HEK293 (cell line): ENCODE measurements at regions not wholly inside any gene's neighbourhood (a gene's known extent, or its start where the extent isn't known, plus 50 kb on each side); places are given as distances from the start of the nearest gene placed in this dataset.

ENCODE experiments used
- CTCF ChIA-PET: fragments of 350-600 bp; formaldehyde crosslinking; extraction: SDS; loops from one replicate; lab custom pipeline; 2021; ENCODE audit warnings: antibody characterized with exemption; lab: Yijun Ruan, JAX
- POLR2A ChIA-PET: fragments of 300-600 bp; formaldehyde crosslinking; extraction: SDS; loops from one replicate; lab custom pipeline; 2020; ENCODE audit warnings: antibody characterized with exemption, inconsistent platforms; lab: Yijun Ruan, JAX
- H3K27ac ChIP-seq: fragments of 200-500 bp; sonication (Bioruptor generic); 2 replicates; pipeline ENCODE4 v1.5.1; 2014; ENCODE audit warnings: low read depth, low read length, control low read depth, inconsistent platforms; ENCODE audit errors: extremely low read depth
- H3K36me3 ChIP-seq, 2 experiments: fragments of 200-500 bp in 1 of 2; sonication (Bioruptor generic) in 1 of 2; 1 replicate in 1 of 2; 2 replicates in 1 of 2; pipeline ENCODE4 v1.5.1; 2014 to 2017; ENCODE audit warnings: inconsistent platforms in 2 of 2, low read length in 2 of 2; ENCODE audit not compliant: control insufficient read depth in 2 of 2, insufficient read depth in 1 of 2
- H3K4me1 ChIP-seq: fragments of 200-500 bp; sonication (Bioruptor generic); 2 replicates; pipeline ENCODE4 v1.5.1; 2014; ENCODE audit warnings: mild to moderate bottlenecking, low read length, inconsistent platforms; ENCODE audit not compliant: control insufficient read depth, insufficient read depth
- H3K4me3 ChIP-seq: 2 replicates; pipeline ENCODE4 v1.5.1; 2011; ENCODE audit warnings: low read depth, mild to moderate bottlenecking, control low read depth, low read length, moderate library complexity
- H3K9me3 ChIP-seq: fragments of 200-500 bp; sonication (Bioruptor generic); 2 replicates; pipeline ENCODE4 v1.5.1; 2014; ENCODE audit warnings: low read depth, low read length, inconsistent platforms; ENCODE audit not compliant: control insufficient read depth, insufficient read depth
- GLI4 ChIP-seq: fragments of 450-650 bp; formaldehyde crosslinking; IDR thresholded peaks from 2 replicates; pipeline ENCODE4 v1.5.1; 2016; ENCODE audit warnings: missing biosample characterization, missing genetic modification characterization
- KLF7 ChIP-seq: fragments of 450-650 bp; formaldehyde crosslinking; IDR thresholded peaks from 2 replicates; pipeline ENCODE4 v1.5.1; 2016; ENCODE audit warnings: missing biosample characterization, missing genetic modification characterization, borderline replicate concordance
- SCRT2 ChIP-seq: fragments of 450-650 bp; formaldehyde crosslinking; IDR thresholded peaks from 2 replicates; pipeline ENCODE4 v1.5.1; 2016; ENCODE audit warnings: missing biosample characterization, missing genetic modification characterization
- YY1 ChIP-seq: fragments of 450-650 bp; formaldehyde crosslinking; IDR thresholded peaks from 2 replicates; pipeline ENCODE4 v1.5.1; 2018; ENCODE audit warnings: missing biosample characterization, missing genetic modification characterization
- ZIC2 ChIP-seq: fragments of 450-650 bp; formaldehyde crosslinking; IDR thresholded peaks from 2 replicates; pipeline ENCODE4 v1.5.1; 2016; ENCODE audit warnings: missing biosample characterization, missing genetic modification characterization
- ZNF2 ChIP-seq: fragments of 450-650 bp; formaldehyde crosslinking; IDR thresholded peaks from 2 replicates; pipeline ENCODE4 v1.5.1; 2016; ENCODE audit warnings: missing biosample characterization, missing genetic modification characterization
- ZNF211 ChIP-seq: fragments of 450-650 bp; formaldehyde crosslinking; IDR thresholded peaks from 2 replicates; pipeline ENCODE4 v1.5.1; 2016; ENCODE audit warnings: low read depth, missing biosample characterization, missing genetic modification characterization
- ZNF239 ChIP-seq: fragments of 450-650 bp; formaldehyde crosslinking; IDR thresholded peaks from 2 replicates; pipeline ENCODE4 v1.5.1; 2016; ENCODE audit warnings: missing biosample characterization, missing genetic modification characterization
- ZNF473 ChIP-seq: fragments of 450-650 bp; formaldehyde crosslinking; IDR thresholded peaks from 2 replicates; pipeline ENCODE4 v1.5.1; 2017; ENCODE audit warnings: missing biosample characterization, missing genetic modification characterization
- ZNF501 ChIP-seq: fragments of 450-650 bp; formaldehyde crosslinking; IDR thresholded peaks from 2 replicates; pipeline ENCODE4 v1.5.1; 2016; ENCODE audit warnings: missing biosample characterization, missing genetic modification characterization
- ZNF521 ChIP-seq: fragments of 450-650 bp; formaldehyde crosslinking; IDR thresholded peaks from 2 replicates; pipeline ENCODE4 v1.5.1; 2017; ENCODE audit warnings: missing biosample characterization, mild to moderate bottlenecking, missing genetic modification characterization
- ZNF530 ChIP-seq: fragments of 450-650 bp; formaldehyde crosslinking; IDR thresholded peaks from 2 replicates; pipeline ENCODE4 v1.5.1; 2016; ENCODE audit warnings: low read depth, missing biosample characterization, missing genetic modification characterization
- ZNF777 ChIP-seq: fragments of 450-650 bp; formaldehyde crosslinking; IDR thresholded peaks from 2 replicates; pipeline ENCODE4 v1.5.1; 2017; ENCODE audit warnings: missing biosample characterization, missing genetic modification characterization, borderline replicate concordance
- ZNF837 ChIP-seq: fragments of 450-650 bp; formaldehyde crosslinking; IDR thresholded peaks from 2 replicates; pipeline ENCODE4 v1.5.1; 2016; ENCODE audit warnings: missing biosample characterization, missing genetic modification characterization
- ZNF843 ChIP-seq: fragments of 450-650 bp; formaldehyde crosslinking; IDR thresholded peaks from 2 replicates; pipeline ENCODE4 v1.5.1; 2016; ENCODE audit warnings: missing biosample characterization, missing genetic modification characterization
- TF ChIP-seq, protein P1 (sequence below): fragments of 450-650 bp; formaldehyde crosslinking; IDR thresholded peaks from 2 replicates; pipeline ENCODE4 v1.5.1; 2016; ENCODE audit warnings: missing biosample characterization, missing genetic modification characterization
- TF ChIP-seq, protein P2 (sequence below): fragments of 450-650 bp; formaldehyde crosslinking; IDR thresholded peaks from 2 replicates; pipeline ENCODE4 v1.5.0; 2017; ENCODE audit warnings: missing biosample characterization, missing genetic modification characterization, borderline replicate concordance
- TF ChIP-seq, protein P3 (sequence below): fragments of 450-650 bp; formaldehyde crosslinking; IDR thresholded peaks from 2 replicates; pipeline ENCODE4 v1.5.1; 2016; ENCODE audit warnings: missing biosample characterization, missing genetic modification characterization
- TF ChIP-seq, protein P4 (sequence below): fragments of 450-650 bp; formaldehyde crosslinking; IDR thresholded peaks from 2 replicates; pipeline ENCODE4 v1.5.1; 2016; ENCODE audit warnings: missing biosample characterization, missing genetic modification characterization

DNA sequence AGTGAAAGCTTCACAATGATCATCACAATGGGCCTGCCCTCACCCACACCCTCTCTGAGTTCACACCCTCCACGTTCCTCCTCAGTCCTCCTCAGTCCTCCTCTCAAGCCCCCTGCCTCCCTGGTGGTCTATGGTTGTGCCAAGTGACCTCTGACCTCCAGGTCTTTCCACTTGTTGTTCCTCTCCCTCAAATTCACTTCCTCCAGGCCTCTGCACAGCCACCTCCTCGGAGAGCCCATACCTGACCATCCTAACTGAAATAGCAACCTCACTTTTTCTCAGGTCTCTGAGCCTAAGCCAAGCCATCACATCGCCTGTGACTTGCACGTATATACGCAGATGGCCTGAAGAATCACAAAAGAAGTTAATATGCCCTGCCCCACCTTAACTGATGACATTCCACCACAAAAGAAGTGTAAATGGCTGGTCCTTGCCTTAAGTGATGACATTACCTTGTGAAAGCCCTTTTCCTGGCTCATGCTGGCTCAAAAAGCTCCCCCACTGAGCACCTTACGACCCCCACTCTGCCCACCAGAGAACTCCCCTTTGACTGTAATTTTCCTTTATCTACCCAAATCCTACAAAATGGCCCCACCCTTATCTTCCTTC, 293.4 kb upstream of the TENM3 start:
- H3K9me3 ChIP-seq, result no peaks in the 10 kb centered on the region
- ChIA-PET POLR2A (no interaction called here), CTCF (interaction anchor here (0.6 to 0.9 kb wide), 2 partner anchors 129 to 617 kb away, joined by 3 read pairs; no protein-coding TSS in a partner anchor)
- TF ChIP-seq ZNF530, result no peak
- TF ChIP-seq ZNF473 (tag by site-specific recombination), result no peak
- no peak for TF ChIP-seq SCRT2 (tag by site-specific recombination)
- TF ChIP-seq KLF7, result no peak
- no peak for TF ChIP-seq GLI4 (tag by site-specific recombination)
- no peak for TF ChIP-seq ZNF843 (tag by site-specific recombination)
- TF ChIP-seq, protein P1, sequence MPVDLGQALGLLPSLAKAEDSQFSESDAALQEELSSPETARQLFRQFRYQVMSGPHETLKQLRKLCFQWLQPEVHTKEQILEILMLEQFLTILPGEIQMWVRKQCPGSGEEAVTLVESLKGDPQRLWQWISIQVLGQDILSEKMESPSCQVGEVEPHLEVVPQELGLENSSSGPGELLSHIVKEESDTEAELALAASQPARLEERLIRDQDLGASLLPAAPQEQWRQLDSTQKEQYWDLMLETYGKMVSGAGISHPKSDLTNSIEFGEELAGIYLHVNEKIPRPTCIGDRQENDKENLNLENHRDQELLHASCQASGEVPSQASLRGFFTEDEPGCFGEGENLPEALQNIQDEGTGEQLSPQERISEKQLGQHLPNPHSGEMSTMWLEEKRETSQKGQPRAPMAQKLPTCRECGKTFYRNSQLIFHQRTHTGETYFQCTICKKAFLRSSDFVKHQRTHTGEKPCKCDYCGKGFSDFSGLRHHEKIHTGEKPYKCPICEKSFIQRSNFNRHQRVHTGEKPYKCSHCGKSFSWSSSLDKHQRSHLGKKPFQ (tag by site-specific recombination), result no peak
- TF ChIP-seq, protein P2, sequence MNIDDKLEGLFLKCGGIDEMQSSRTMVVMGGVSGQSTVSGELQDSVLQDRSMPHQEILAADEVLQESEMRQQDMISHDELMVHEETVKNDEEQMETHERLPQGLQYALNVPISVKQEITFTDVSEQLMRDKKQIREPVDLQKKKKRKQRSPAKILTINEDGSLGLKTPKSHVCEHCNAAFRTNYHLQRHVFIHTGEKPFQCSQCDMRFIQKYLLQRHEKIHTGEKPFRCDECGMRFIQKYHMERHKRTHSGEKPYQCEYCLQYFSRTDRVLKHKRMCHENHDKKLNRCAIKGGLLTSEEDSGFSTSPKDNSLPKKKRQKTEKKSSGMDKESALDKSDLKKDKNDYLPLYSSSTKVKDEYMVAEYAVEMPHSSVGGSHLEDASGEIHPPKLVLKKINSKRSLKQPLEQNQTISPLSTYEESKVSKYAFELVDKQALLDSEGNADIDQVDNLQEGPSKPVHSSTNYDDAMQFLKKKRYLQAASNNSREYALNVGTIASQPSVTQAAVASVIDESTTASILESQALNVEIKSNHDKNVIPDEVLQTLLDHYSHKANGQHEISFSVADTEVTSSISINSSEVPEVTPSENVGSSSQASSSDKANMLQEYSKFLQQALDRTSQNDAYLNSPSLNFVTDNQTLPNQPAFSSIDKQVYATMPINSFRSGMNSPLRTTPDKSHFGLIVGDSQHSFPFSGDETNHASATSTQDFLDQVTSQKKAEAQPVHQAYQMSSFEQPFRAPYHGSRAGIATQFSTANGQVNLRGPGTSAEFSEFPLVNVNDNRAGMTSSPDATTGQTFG (tag by site-specific recombination), result no peak
- no peak for TF ChIP-seq ZNF777 (tag by site-specific recombination)
- TF ChIP-seq, protein P3, sequence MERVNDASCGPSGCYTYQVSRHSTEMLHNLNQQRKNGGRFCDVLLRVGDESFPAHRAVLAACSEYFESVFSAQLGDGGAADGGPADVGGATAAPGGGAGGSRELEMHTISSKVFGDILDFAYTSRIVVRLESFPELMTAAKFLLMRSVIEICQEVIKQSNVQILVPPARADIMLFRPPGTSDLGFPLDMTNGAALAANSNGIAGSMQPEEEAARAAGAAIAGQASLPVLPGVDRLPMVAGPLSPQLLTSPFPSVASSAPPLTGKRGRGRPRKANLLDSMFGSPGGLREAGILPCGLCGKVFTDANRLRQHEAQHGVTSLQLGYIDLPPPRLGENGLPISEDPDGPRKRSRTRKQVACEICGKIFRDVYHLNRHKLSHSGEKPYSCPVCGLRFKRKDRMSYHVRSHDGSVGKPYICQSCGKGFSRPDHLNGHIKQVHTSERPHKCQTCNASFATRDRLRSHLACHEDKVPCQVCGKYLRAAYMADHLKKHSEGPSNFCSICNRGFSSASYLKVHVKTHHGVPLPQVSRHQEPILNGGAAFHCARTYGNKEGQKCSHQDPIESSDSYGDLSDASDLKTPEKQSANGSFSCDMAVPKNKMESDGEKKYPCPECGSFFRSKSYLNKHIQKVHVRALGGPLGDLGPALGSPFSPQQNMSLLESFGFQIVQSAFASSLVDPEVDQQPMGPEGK, result no peak
- TF ChIP-seq ZIC2 (tag by site-specific recombination), result no peak
- no peak for TF ChIP-seq ZNF837 (tag by site-specific recombination)
- TF ChIP-seq ZNF521 (tag by site-specific recombination), result no peak
- TF ChIP-seq ZNF2 (tag by site-specific recombination), result no peak
- TF ChIP-seq ZNF501, result no peak
- TF ChIP-seq ZNF239 (tag by site-specific recombination), result no peak
- TF ChIP-seq ZNF211 (tag by site-specific recombination), result no peak
- TF ChIP-seq, protein P4, sequence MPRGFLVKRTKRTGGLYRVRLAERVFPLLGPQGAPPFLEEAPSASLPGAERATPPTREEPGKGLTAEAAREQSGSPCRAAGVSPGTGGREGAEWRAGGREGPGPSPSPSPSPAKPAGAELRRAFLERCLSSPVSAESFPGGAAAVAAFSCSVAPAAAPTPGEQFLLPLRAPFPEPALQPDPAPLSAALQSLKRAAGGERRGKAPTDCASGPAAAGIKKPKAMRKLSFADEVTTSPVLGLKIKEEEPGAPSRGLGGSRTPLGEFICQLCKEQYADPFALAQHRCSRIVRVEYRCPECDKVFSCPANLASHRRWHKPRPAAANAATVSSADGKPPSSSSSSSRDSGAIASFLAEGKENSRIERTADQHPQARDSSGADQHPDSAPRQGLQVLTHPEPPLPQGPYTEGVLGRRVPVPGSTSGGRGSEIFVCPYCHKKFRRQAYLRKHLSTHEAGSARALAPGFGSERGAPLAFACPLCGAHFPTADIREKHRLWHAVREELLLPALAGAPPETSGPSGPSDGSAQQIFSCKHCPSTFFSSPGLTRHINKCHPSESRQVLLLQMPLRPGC (tag by site-specific recombination), result no peak
- no peak for TF ChIP-seq YY1 (tag by site-specific recombination)
- no peak overlapping the region for H3K4me3 ChIP-seq
- no peaks in the 10 kb centered on the region for H3K4me1 ChIP-seq
- H3K27ac ChIP-seq, result no peak overlapping the region
- no peaks in the 10 kb centered on the region for H3K36me3 ChIP-seq
